ENCODE measurements at regions not wholly inside any gene's neighbourhood (a gene's known extent, or its start where the extent isn't known, plus 50 kb on each side); places are given as distances from the start of the nearest gene placed in this dataset.
"Not testable (repeated sequence)": the region's sequence is repeated elsewhere in the genome, so short reads cannot be mapped to it uniquely, and the experiment has no call there.

DNA sequence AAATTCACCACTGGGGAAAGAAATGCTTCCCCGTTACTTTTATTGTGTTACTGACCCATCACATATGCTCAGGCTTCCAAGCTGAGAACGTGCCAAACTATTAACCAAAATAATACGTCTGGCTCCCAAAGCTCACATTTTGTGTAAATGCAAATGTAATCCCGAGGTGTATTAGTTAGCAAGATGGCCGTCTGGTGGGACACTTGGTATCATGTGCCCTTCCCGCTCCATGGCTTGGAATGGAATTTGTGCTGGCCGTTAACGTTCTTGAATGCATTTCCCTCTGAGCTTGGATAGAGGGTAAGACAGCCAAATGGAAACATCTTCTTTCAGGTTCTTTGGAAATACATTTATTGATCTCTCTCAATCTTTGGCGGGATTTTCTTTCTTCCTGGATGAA is 105.0 kb downstream of the MFAP3L start:
- peaks cover 1 to 2% of the 10 kb centered on the region in 2 experiments; a peak in 1 of 4 replicates for H3K27me3 ChIP-seq (replicated peaks in 1 of 2; ENCODE audit: control insufficient read depth in 2 of 2, insufficient read depth in 2 of 2, low read length in 1 of 2)
- H2AFZ ChIP-seq (ENCODE audit: control insufficient read depth, low read depth, low read length): no peak overlapping the region
- BruUV-seq (replicated peaks): no TSS peak
- intact Hi-C loops (cut with micrococcal nuclease; ENCODE audit: unreplicated experiment): no loop called here
- WGBS (ENCODE audit: insufficient coverage, insufficient replicate concordance, low lambda C conversion rate, missing lambda C conversion rate): 41% methylated on average over 9 of the region's 9 CpGs
- in situ Hi-C loops (cut with MboI): no loop called here
- SMC1A ChIA-PET (ENCODE audit: uncharacterized antibody, unreplicated experiment): no interaction called here
- POLR2A ChIA-PET: no interaction called here
- no peak overlapping the region for H3K9ac ChIP-seq (ENCODE audit: control insufficient read depth, insufficient read depth, low read length)
- no peak overlapping the region for H3K4me3 ChIP-seq
- H4K20me1 ChIP-seq (ENCODE audit: control insufficient read depth, insufficient read depth): no peaks in the 10 kb centered on the region
- no peaks in the 10 kb centered on the region for H3K79me2 ChIP-seq (ENCODE audit: control insufficient read depth, insufficient read depth, low read length)
- RAD21 ChIA-PET (ENCODE audit: unreplicated experiment): no interaction called here
- CTCF ChIA-PET: no interaction called here
- no peak for FAIRE-seq
- H3K4me1 ChIP-seq (ENCODE audit: control insufficient read depth, insufficient read depth, low read length): no peaks in the 10 kb centered on the region
- no peaks in the 10 kb centered on the region for H3K9me3 ChIP-seq (replicated peaks; ENCODE audit: control insufficient read depth, insufficient read depth, low read length)
- H3K4me2 ChIP-seq (ENCODE audit: control insufficient read depth, insufficient read depth): no peak overlapping the region
- ATAC-seq: no peak
- no peak for DNase-seq (ENCODE audit: low read depth, low spot score)
- TF ChIP-seq EED (IDR thresholded peaks at IDR 0.05; ENCODE audit: low read depth) (no peak), NRF1 (conservative IDR thresholded peaks at IDR 0.05; ENCODE audit: low read depth, low read length) (no peak), POU2F2 (IDR thresholded peaks at IDR 0.05; ENCODE audit: borderline replicate concordance, low read depth, low read length) (no peak), SMC3 (IDR thresholded peaks at IDR 0.05; ENCODE audit: borderline replicate concordance, low read length) (no peak), NBN (IDR thresholded peaks at IDR 0.05) (no peak), MYB (IDR thresholded peaks at IDR 0.05; ENCODE audit: borderline replicate concordance, low read depth, low read length) (no peak), RAD21 (IDR thresholded peaks at IDR 0.05; ENCODE audit: insufficient read depth, low read depth, low read length) (no peak), SIX5 (IDR thresholded peaks at IDR 0.05; ENCODE audit: low read depth, low read length, severe bottlenecking) (no peak), CBX3 (IDR thresholded peaks at IDR 0.05; ENCODE audit: borderline replicate concordance, low read depth) (no peak), RAD51 (IDR thresholded peaks at IDR 0.05) (no peak), IKZF1 (conservative IDR thresholded peaks at IDR 0.05) (no peak), ATF7 (IDR thresholded peaks at IDR 0.05; ENCODE audit: low read depth) (no peak)
- TF ChIP-seq, protein P1, sequence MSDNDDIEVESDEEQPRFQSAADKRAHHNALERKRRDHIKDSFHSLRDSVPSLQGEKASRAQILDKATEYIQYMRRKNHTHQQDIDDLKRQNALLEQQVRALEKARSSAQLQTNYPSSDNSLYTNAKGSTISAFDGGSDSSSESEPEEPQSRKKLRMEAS (IDR thresholded peaks at IDR 0.05; ENCODE audit: low read depth, low read length): no peak
- TF ChIP-seq, protein P2, sequence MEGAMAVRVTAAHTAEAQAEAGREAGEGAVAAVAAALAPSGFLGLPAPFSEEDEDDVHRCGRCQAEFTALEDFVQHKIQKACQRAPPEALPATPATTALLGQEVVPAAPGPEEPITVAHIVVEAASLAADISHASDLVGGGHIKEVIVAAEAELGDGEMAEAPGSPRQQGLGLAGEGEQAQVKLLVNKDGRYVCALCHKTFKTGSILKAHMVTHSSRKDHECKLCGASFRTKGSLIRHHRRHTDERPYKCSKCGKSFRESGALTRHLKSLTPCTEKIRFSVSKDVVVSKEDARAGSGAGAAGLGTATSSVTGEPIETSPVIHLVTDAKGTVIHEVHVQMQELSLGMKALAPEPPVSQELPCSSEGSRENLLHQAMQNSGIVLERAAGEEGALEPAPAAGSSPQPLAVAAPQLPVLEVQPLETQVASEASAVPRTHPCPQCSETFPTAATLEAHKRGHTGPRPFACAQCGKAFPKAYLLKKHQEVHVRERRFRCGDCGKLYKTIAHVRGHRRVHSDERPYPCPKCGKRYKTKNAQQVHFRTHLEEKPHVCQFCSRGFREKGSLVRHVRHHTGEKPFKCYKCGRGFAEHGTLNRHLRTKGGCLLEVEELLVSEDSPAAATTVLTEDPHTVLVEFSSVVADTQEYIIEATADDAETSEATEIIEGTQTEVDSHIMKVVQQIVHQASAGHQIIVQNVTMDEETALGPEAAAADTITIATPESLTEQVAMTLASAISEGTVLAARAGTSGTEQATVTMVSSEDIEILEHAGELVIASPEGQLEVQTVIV (IDR thresholded peaks at IDR 0.05; ENCODE audit: borderline replicate concordance, partially characterized antibody): no peak
- H3K36me3 ChIP-seq (ENCODE audit: control insufficient read depth in 2 of 2, insufficient read depth in 2 of 2, low read length in 1 of 2): no peaks in the 10 kb centered on the region
- no peak overlapping the region for H3K27ac ChIP-seq (ENCODE audit: control insufficient read depth, insufficient read depth)

DNA sequence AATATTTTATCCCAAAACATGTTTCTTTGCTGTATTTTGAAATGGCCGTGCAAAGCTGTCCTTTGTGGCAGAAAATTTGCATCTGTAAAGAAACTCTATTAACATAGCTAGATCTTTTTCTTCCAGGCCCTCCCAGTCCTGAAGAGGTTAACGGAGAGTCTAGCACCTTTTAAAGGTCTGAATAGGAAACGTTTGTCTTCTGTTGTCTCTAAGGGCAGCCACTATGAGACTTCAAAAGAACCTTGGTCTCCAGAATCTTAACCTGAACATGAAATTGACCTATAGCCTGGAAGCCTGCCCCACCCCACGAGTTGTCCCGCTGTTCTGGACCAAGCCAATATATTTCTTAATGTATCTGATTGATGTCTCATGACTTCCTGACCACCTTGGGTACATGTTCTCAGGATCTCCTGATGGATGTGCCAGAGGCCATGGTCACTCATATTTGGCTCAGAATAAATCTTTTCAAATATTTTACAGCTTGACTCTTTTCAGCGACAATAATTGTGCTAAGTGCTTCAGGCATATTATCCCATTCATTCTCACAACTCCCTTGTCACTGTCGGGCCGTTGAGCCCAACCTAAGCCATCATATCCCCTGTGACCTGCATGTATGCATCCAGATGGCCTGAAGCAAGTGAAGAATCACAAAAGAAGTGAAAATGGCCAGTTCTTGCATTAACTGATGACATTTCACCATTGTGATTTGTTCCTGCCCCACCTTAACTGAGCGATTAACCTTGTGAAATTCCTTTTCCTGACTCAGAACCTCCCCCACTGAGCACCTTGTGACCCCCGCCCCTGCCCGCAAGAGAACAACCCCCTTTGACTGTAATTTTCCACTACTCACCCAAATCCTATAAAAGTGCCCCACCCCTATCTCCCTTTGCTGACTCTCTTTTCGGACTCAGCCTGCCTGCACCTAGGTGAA is 106.7 kb downstream of the MFAP3L start:
- H3K79me2 ChIP-seq (ENCODE audit: control insufficient read depth, insufficient read depth, low read length); in situ Hi-C loops (cut with MboI); CTCF ChIA-PET; ATAC-seq; H3K4me1 ChIP-seq (ENCODE audit: control insufficient read depth, insufficient read depth, low read length); H2AFZ ChIP-seq (ENCODE audit: control insufficient read depth, low read depth, low read length); RAD21 ChIA-PET (ENCODE audit: unreplicated experiment); H3K9me3 ChIP-seq (replicated peaks; ENCODE audit: control insufficient read depth, insufficient read depth, low read length); intact Hi-C loops (cut with micrococcal nuclease; ENCODE audit: unreplicated experiment); H3K9ac ChIP-seq (ENCODE audit: control insufficient read depth, insufficient read depth, low read length); H3K4me2 ChIP-seq (ENCODE audit: control insufficient read depth, insufficient read depth); POLR2A ChIA-PET; BruUV-seq (replicated peaks); H4K20me1 ChIP-seq (ENCODE audit: control insufficient read depth, insufficient read depth); H3K36me3 ChIP-seq (ENCODE audit: control insufficient read depth in 2 of 2, insufficient read depth in 2 of 2, low read length in 1 of 2); H3K27me3 ChIP-seq (replicated peaks in 1 of 2; ENCODE audit: control insufficient read depth in 2 of 2, insufficient read depth in 2 of 2, low read length in 1 of 2); FAIRE-seq; H3K27ac ChIP-seq (ENCODE audit: control insufficient read depth, insufficient read depth); H3K4me3 ChIP-seq; DNase-seq (ENCODE audit: low read depth, low spot score): not testable (repeated sequence)
- 14% methylated on average over 12 of the region's 12 CpGs for WGBS (ENCODE audit: insufficient coverage, insufficient replicate concordance, low lambda C conversion rate, missing lambda C conversion rate)
- SMC1A ChIA-PET (ENCODE audit: uncharacterized antibody, unreplicated experiment): interaction anchor here (0.7 kb wide), 1 partner anchor 51 kb away, joined by 3 read pairs; no protein-coding TSS in a partner anchor

All from GM12878 (cell line).